GM18519 (cell line): ENCODE measurements at regions not wholly inside any gene's neighbourhood (a gene's known extent, or its start where the extent isn't known, plus 50 kb on each side); places are given as distances from the start of the nearest gene placed in this dataset.

Experiments used
- ATAC-seq: cut with Tn5 transposase; IDR thresholded peaks from one replicate; pipeline ENCODE4 v1.9.1; 2021; ENCODE audit warnings: mild to moderate bottlenecking, moderate library complexity; ENCODE audit not compliant: unreplicated experiment, low FRiP score

DNA sequence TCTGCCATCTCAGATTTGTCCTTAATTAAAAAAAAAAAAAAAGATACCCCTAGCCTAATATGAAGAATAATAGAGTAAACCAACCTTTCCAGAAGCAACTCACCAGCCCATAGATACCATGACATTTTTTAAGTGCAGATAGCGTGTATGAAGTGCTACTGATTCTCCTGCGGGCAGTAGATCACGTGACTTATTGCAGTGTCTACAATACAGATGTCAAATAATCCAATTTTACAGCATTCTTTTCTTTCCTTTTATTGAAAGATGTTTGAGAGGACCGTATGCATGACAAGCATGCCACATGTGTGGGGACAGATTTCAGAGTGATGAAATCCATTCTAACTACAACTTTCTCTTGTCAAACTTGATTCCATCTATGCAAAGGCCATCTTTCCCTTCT is 232.9 kb upstream of the SP4 start:
- ATAC-seq = no peak

GRCh38 chr7:21198921-21199320 is 229.0 kb upstream of the SP4 start:
- no peak for ATAC-seq

DNA sequence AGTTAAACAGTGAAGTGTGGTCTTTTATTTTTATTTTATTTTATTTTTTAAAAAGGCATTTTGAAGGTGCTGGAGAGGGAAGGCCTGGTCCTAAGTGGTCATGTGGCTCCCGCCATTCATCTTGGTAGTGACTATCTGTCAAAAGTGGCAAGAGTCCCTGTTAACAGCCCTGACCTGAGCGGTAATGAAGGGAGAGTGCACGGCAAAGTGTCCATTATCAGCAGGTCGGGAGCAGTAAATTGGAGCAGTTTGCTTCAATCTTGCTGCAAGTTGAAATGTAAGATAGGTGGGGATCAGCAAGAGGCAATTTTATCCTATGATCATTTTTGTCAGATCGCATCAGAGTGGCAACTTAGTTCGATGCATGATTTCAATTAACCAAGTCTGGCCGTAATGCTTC is 227.4 kb upstream of the SP4 start:
- ATAC-seq = no peak

- ATAC-seq = no peak
Observed at GRCh38 chr7:21214657-21215056, 213.2 kb upstream of the SP4 start.

- ATAC-seq = no peak
Observed at GRCh38 chr7:21215307-21215706, 212.6 kb upstream of the SP4 start.

GRCh38 chr7:21217365-21217764 is 210.5 kb upstream of the SP4 start:
- ATAC-seq = no peak

DNA sequence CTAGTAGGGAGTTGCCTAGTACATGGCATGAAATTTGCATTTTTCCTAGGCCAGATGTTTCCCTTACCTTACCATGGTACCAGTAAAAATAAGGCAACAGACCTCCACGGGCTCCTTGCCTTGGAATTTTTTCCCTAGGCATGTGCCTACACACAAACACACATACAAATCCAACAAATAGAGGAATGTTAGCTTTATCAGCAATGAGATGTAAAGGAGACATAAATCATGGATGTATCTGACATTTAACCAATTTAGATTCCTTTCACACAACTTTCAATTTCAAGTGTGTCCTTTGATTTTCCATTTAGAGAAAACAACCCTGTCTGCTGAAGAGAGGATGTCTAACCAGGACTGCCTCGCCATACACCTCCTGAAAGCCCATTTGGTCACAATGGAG is 209.7 kb upstream of the SP4 start:
- no peak for ATAC-seq

GRCh38 chr7:21221130-21221529 is 206.8 kb upstream of the SP4 start:
- ATAC-seq = no peak

DNA sequence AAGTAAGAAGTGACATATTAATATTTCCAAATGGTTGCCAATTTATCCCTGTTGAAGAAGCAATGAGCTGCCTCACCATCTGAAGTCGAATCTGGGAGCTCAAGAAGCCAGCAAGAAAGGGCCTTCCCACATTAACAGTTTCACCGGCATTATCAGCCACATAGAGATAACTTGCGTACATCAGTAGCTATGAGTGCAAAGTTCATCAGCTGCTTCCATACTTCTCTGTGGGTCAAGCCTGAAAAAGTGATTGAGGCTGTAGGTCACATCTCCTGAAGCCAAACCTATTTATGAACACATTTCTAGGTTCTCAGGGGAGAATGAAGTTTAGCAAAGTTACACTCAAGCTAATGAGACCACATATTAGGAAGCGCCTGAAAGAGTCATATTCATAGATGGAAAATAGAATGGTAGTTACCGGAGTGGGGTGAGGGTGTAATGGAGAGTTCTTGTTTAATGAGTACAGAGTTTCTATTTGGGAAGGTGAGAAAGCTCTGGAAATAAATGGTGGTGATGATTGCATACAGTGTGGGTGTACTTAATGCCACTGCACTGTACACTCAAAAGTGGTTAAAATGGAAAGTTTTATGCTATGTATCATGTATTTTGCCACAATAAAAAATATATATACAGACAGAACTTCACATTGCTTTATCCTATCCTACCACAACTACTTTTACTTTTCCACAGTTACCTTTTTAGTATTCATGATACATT is 189.3 kb upstream of the SP4 start:
- no peak for ATAC-seq

DNA sequence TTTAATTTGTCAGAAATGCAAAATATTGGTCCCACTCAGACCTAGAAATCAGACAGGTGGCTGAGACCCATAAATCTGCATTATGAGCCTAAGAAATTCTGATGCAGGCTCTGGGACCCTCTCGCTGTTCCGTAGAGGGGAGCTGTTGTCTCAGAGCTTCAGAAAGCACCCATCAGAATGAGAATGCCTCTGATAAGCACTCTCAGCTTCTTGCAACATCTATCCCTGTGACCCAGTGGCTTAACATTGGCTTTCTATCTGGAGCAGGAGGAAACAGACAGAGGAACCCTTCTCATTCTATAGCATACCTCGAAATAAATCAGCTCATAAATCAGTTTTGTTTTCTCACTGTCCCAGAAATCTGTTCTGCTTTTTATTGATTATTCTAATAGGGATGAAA is 184.6 kb upstream of the SP4 start:
- ATAC-seq = no peak

DNA sequence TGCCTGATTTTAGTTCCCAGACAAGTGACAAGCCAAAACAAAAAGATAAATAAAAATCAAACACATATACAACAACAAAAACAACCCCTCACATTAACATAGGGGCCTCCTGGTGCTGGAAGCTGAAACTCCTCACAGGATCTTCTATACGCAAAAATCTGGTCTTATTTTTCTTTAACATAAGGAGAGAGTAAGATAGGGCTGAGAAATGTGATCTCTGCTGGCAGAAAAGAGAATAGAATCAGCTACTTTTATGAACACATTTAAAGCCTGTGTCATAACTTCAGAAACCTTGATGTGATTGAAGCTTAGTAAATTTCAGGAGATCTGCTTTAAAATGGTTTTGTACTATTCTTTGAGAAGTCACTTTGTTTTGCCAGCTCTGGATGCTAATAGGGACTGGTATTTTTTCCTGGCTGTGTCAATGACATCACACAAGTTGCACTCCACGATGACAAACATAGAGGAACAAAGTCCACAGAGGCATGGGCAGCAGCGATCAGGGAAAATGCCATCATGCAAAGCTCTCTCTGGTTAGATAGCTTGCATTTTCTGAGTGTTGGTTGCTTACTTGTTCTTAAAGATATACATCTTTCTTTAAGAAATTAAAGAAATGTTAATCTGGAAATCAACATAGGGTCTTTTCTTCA is 176.6 kb upstream of the SP4 start:
- no peak for ATAC-seq

- no peak for ATAC-seq
Observed at GRCh38 chr7:21253740-21254687, 173.9 kb upstream of the SP4 start.

DNA sequence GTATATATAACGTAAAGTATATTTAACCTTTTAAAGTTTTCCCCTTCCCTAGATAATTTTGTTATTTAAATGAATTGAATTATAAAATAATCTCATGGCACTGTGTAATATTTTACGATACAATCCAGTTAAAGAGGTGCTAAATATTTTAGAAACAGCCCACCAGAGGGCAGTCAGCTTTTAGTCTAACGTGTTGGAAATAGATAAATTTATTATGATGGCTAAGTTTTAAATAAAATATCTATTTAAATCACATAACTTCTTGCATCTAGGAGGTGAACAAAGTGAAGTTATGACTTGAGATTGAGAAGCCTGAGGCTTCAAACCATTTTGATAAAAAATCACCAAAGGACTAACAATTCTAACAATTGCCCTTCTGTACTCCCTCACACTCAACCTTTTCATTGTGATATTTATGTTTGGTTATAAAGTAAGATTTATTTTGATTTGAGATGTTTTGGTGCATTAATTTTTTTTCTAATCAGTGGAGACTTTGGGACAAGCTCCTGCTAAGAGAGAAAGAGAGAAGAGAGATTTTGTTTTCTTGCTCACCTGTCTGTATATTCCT is 171.5 kb upstream of the SP4 start:
- no peak for ATAC-seq

DNA sequence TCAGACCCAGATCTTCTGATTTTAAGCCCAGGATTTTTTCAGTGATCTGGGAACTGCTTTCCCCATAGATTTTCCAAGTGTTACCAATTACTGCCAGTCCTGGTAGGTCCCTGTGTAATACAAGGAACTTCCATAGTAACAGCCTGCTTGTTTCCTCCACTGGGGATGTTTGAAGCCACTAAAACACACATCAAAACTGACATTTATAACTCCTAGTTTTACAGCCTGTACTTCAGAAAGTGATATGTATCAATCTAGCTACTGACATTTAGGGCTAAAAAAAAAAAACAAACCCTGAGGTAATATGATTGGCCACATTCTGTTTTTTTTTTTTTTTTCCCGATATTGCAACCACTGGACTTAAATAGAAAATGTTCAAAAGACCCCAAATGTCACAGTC is 166.9 kb upstream of the SP4 start:
- ATAC-seq = no peak

DNA sequence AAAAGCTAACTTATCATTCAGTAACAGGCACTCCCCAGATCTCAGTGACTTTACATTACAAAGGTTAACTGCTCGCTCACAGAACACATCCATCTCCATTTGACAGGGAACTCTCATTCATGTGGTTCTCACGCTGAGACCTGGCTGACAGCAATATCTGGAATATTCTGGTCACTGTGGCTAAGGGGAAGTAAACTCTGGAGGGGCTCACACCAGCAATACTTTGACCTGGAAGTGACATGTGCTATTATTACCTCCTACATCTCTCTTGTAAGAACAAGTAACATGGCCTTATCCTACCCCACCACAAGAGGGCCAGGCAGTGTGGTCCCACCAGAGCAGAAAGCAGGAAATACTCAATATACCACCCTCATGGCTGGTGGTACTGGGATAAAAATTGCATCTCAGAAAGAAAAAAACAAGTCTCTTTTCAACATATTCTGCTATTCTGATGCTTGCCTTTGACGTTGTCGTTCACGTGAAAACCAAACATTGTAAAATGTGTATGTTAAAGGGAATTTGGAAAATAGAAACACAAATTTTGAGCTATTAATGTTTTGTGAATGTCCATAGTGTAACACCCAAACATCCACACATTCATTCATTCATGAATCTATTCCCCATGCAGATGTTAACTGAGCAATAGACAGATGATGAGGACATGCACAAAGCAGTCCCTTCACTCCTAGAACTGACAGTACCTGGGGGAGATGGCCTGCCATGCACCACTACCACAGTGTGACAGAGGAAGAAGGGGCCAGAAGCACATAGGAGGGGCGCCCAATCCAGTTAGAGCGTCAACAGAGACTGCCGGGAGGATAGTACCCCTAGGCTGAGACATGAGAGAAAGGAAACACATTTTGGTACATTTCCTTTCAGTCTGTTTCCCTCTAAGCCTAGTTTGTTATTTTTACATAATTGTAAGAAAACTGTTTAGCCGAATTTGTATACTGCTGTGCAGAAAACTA is 166.0 kb upstream of the SP4 start:
- ATAC-seq = peak; percentile 83

GRCh38 chr7:21269021-21269420 is 158.9 kb upstream of the SP4 start:
- no peak for ATAC-seq

DNA sequence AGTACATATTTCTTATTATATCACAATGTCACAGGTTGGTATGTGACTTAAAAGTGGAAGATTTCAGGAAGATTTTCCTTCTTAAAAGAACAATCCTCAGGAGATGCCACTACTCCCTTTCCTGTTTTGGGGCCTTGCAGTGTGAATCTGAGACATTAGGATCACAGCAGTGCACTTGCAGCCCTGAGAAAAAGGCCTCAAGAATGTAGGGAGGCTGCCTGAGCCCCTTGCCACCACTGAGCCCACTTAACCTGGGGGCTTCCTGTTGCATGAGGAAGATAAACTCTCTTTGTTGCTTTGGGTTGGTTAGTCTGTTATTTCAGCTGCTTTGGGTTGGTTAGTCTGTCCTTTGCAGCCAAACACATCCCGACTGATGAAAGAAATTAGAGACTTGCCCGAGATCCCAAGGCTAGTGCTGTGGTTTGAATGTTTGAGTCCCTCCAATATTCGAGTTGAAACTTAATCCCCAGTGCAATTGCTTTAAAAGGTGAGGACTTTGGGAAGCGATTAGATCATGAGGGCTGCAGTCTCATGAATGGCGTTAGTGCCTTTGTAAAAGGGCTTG is 151.3 kb upstream of the SP4 start:
- ATAC-seq = no peak

DNA sequence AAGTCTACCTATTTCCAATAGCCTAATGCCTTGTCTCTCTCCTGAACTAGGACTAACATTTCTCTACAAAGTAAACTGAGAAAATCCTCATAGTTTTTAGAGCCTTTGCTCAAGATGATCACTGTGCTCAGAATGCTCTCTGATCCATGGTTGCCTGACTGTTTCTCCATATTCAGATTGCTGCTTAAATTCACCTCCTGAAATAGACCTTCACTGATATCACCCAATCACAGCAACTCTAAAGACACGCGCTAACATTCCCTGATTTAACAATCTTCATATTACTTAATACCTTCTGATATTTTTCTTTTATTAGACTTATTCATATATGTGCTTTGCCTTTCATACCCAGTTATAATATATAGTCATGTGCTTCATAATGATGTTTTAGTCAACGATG is 148.9 kb upstream of the SP4 start:
- no peak for ATAC-seq

- ATAC-seq = no peak
Observed at GRCh38 chr7:21281193-21281592, 146.7 kb upstream of the SP4 start.

GRCh38 chr7:21293771-21294170 is 134.1 kb upstream of the SP4 start:
- ATAC-seq = no peak
